RWPE2 (cell line): ENCODE measurements at regions not wholly inside any gene's neighbourhood (a gene's known extent, or its start where the extent isn't known, plus 50 kb on each side); places are given as distances from the start of the nearest gene placed in this dataset.

Experiments
- ATAC-seq: fragments of 200-7000 bp; cut with Tn5 transposase; 3 replicates; pipeline ENCODE4 v1.9.1; 2021; ENCODE audit warnings: low read depth
- DNase-seq: peaks from one replicate; pipeline ENCODE4 v3.0.0-alpha.2; 2020; ENCODE audit warnings: low spot score
- H3K27ac ChIP-seq: fragments of 450-650 bp; 2 replicates; pipeline ENCODE4 v1.5.1; 2017; ENCODE audit warnings: mild to moderate bottlenecking; ENCODE audit not compliant: poor library complexity, severe bottlenecking
- H3K27me3 ChIP-seq: fragments of 250-450 bp; sonication (Bioruptor Pico); 2 replicates; pipeline ENCODE4 v1.5.1; 2021; ENCODE audit warnings: mild to moderate bottlenecking, moderate library complexity; ENCODE audit not compliant: insufficient read depth, poor library complexity, severe bottlenecking
- H3K36me3 ChIP-seq: fragments of 250-450 bp; sonication (Bioruptor Pico); 2 replicates; pipeline ENCODE4 v1.5.1; 2020; ENCODE audit warnings: low read depth, mild to moderate bottlenecking, moderate library complexity
- H3K4me1 ChIP-seq: fragments of 250-450 bp; sonication (Bioruptor Pico); 2 replicates; pipeline ENCODE4 v1.5.1; 2021; ENCODE audit warnings: mild to moderate bottlenecking, moderate library complexity; ENCODE audit not compliant: insufficient read depth, poor library complexity, severe bottlenecking
- H3K4me3 ChIP-seq: fragments of 250-450 bp; sonication (Bioruptor Pico); 2 replicates; pipeline ENCODE4 v1.5.1; 2021; ENCODE audit warnings: mild to moderate bottlenecking, moderate library complexity; ENCODE audit not compliant: severe bottlenecking
- H3K9me3 ChIP-seq: fragments of 250-450 bp; sonication (Bioruptor Pico); 2 replicates; pipeline ENCODE4 v1.5.1; 2021; ENCODE audit warnings: mild to moderate bottlenecking, moderate library complexity; ENCODE audit not compliant: severe bottlenecking
- CTCF ChIP-seq: fragments of 450-650 bp; IDR thresholded peaks from one replicate; pipeline ENCODE4 v1.5.1; 2017; ENCODE audit warnings: mild to moderate bottlenecking, moderate library complexity; ENCODE audit not compliant: poor library complexity, severe bottlenecking

GRCh38 chr3:104933972-104934371 is 432.7 kb upstream of the ALCAM start:
- H3K27ac ChIP-seq: no peak overlapping the region
- H3K36me3 ChIP-seq: no peaks in the 10 kb centered on the region
- no peak for TF ChIP-seq CTCF
- no peaks in the 10 kb centered on the region for H3K9me3 ChIP-seq
- ATAC-seq (no peak), DNase-seq (no peak)
- H3K4me3 ChIP-seq: no peak overlapping the region
- no peaks in the 10 kb centered on the region for H3K4me1 ChIP-seq
- H3K27me3 ChIP-seq: no peaks in the 10 kb centered on the region

- Histone ChIP-seq H3K27ac (no peak overlapping the region), H3K4me3 (no peak overlapping the region), H3K9me3 (no peaks in the 10 kb centered on the region), H3K36me3 (no peaks in the 10 kb centered on the region), H3K27me3 (no peaks in the 10 kb centered on the region), H3K4me1 (no peaks in the 10 kb centered on the region)
- DNase-seq: no peak
- no peak for ATAC-seq
- no peak for TF ChIP-seq CTCF
Observed at GRCh38 chr3:104935613-104936012, 431.1 kb upstream of the ALCAM start.

- H3K9me3 ChIP-seq: no peaks in the 10 kb centered on the region
- no peaks in the 10 kb centered on the region for H3K4me1 ChIP-seq
- no peak overlapping the region for H3K27ac ChIP-seq
- DNase-seq (no peak), ATAC-seq (no peak)
- TF ChIP-seq CTCF: no peak
- no peaks in the 10 kb centered on the region for H3K36me3 ChIP-seq
- H3K27me3 ChIP-seq: no peaks in the 10 kb centered on the region
- H3K4me3 ChIP-seq: no peak overlapping the region
Observed at GRCh38 chr3:104939196-104939595, 427.5 kb upstream of the ALCAM start.

- no peaks in the 10 kb centered on the region for H3K4me1 ChIP-seq
- H3K27me3 ChIP-seq: no peaks in the 10 kb centered on the region
- H3K27ac ChIP-seq: no peak overlapping the region
- TF ChIP-seq CTCF: no peak
- no peak for DNase-seq
- H3K9me3 ChIP-seq: no peaks in the 10 kb centered on the region
- H3K36me3 ChIP-seq: no peaks in the 10 kb centered on the region
- ATAC-seq: no peak
- H3K4me3 ChIP-seq: no peak overlapping the region
Observed at GRCh38 chr3:104941785-104942184, 424.9 kb upstream of the ALCAM start.

- no peak for TF ChIP-seq CTCF
- no peaks in the 10 kb centered on the region for H3K36me3 ChIP-seq
- DNase-seq (no peak), ATAC-seq (no peak)
- no peak overlapping the region for H3K4me3 ChIP-seq
- H3K4me1 ChIP-seq: no peaks in the 10 kb centered on the region
- H3K27ac ChIP-seq: no peak overlapping the region
- H3K9me3 ChIP-seq: no peaks in the 10 kb centered on the region
- no peaks in the 10 kb centered on the region for H3K27me3 ChIP-seq
Observed at GRCh38 chr3:104943974-104944373, 422.7 kb upstream of the ALCAM start.
